Activated CD4-positive, alpha-beta T cell treated with anti-CD3 and anti-CD28 coated beads for 36 hours (primary cell): ENCODE measurements at regions not wholly inside any gene's neighbourhood (a gene's known extent, or its start where the extent isn't known, plus 50 kb on each side); places are given as distances from the start of the nearest gene placed in this dataset.

Experiments used
- ATAC-seq: fragments of 200-7000 bp; cut with Tn5 transposase; one replicate; pipeline ENCODE4 v1.10.0; 2021; ENCODE audit warnings: mild to moderate bottlenecking, moderate library complexity
- CTCF ChIA-PET: fragments of 350-600 bp; sonication (Branson Sonifier 250); formaldehyde crosslinking; loops from one replicate; lab custom pipeline; 2021; ENCODE audit warnings: antibody characterized with exemption; lab: Charles Lee
- POLR2A ChIA-PET: fragments of 350-600 bp; sonication (Branson Sonifier 250); formaldehyde crosslinking; loops from one replicate; lab custom pipeline; 2021; ENCODE audit warnings: antibody characterized with exemption, inconsistent platforms; lab: Charles Lee
- DNase-seq: peaks from one replicate; pipeline ENCODE4 v3.0.0-alpha.2; 2020
- H3K27ac Mint-ChIP-seq: one replicate; pipeline ENCODE4 v1.8.0; 2021; ENCODE audit warnings: mixed read lengths
- H3K27me3 Mint-ChIP-seq: one replicate; pipeline ENCODE4 v1.8.0; 2021; ENCODE audit warnings: mixed read lengths
- H3K36me3 Mint-ChIP-seq: one replicate; pipeline ENCODE4 v1.8.0; 2021; ENCODE audit warnings: low read depth, mixed read lengths
- H3K4me1 Mint-ChIP-seq: one replicate; pipeline ENCODE4 v1.8.0; 2021; ENCODE audit warnings: mixed read lengths
- H3K4me3 Mint-ChIP-seq: one replicate; pipeline ENCODE4 v1.8.0; 2021; ENCODE audit warnings: mild to moderate bottlenecking, moderate library complexity, mixed read lengths
- H3K9me3 Mint-ChIP-seq: one replicate; pipeline ENCODE4 v1.8.0; 2021; ENCODE audit warnings: low read depth, mixed read lengths
- intact Hi-C, 2 experiments: fragments of 100-400 bp; cut with DNase I in 1 of 2; cut with micrococcal nuclease in 1 of 2; formaldehyde crosslinking; loops; one replicate each; pipeline versions ENCODE4 v1.14.2 to v1.15.1; 2022 to 2024; cut with DNase I, micrococcal nuclease

GRCh38 chr2:175829741-175830140 is 172.3 kb downstream of the LNPK start:
- ATAC-seq (no peak), DNase-seq (no peak)
- intact Hi-C loops = no loop called here
- H3K27me3 Mint-ChIP-seq = peaks cover 3% of the 10 kb centered on the region
- no peaks in the 10 kb centered on the region for H3K9me3 Mint-ChIP-seq
- H3K36me3 Mint-ChIP-seq = no peaks in the 10 kb centered on the region
- CTCF ChIA-PET = no interaction called here
- no peaks in the 10 kb centered on the region for H3K4me1 Mint-ChIP-seq
- POLR2A ChIA-PET = no interaction called here
- H3K4me3 Mint-ChIP-seq = no peak overlapping the region
- H3K27ac Mint-ChIP-seq = no peak overlapping the region

GRCh38 chr2:175827856-175828255 is 174.2 kb downstream of the LNPK start:
- Mint-ChIP-seq H3K4me1 (no peaks in the 10 kb centered on the region), H3K9me3 (no peaks in the 10 kb centered on the region)
- intact Hi-C loops = no loop called here

GRCh38 chr2:175824243-175824642 is 177.8 kb downstream of the LNPK start:
- Mint-ChIP-seq H3K9me3 (no peaks in the 10 kb centered on the region), H3K36me3 (no peaks in the 10 kb centered on the region), H3K27me3 (peaks cover 12% of the 10 kb centered on the region), H3K4me3 (no peak overlapping the region), H3K27ac (no peak overlapping the region), H3K4me1 (no peaks in the 10 kb centered on the region)
- POLR2A ChIA-PET = no interaction called here
- no peak for DNase-seq
- intact Hi-C loops = no loop called here
- no peak for ATAC-seq
- CTCF ChIA-PET = interaction anchor here (0.7 kb wide), 1 partner anchor 631 kb away, joined by 3 read pairs; no protein-coding TSS in a partner anchor

More at GRCh38 chr2:175827856-175828255, 174.2 kb downstream of the LNPK start:
- Mint-ChIP-seq H3K4me3 (no peak overlapping the region), H3K27ac (no peak overlapping the region), H3K27me3 (peaks cover 7% of the 10 kb centered on the region), H3K36me3 (no peaks in the 10 kb centered on the region)
- ATAC-seq (no peak), DNase-seq (no peak)
- POLR2A ChIA-PET = no interaction called here
- CTCF ChIA-PET = no interaction called here

- Mint-ChIP-seq H3K4me3 (no peak overlapping the region), H3K36me3 (no peaks in the 10 kb centered on the region), H3K27ac (no peak overlapping the region), H3K27me3 (peaks cover 13% of the 10 kb centered on the region), H3K4me1 (no peaks in the 10 kb centered on the region), H3K9me3 (no peaks in the 10 kb centered on the region)
- no peak for ATAC-seq
- CTCF ChIA-PET = interaction anchor here (0.7 kb wide), 1 partner anchor 631 kb away, joined by 3 read pairs; no protein-coding TSS in a partner anchor
- intact Hi-C loops = no loop called here
- DNase-seq = no peak
- POLR2A ChIA-PET = no interaction called here
Measured at GRCh38 chr2:175823707-175824073, 178.4 kb downstream of the LNPK start.

GRCh38 chr2:175823002-175823706 is 178.9 kb downstream of the LNPK start:
- H3K27ac Mint-ChIP-seq = no peak overlapping the region
- ATAC-seq = no peak

GRCh38 chr2:175817221-175817620 is 184.8 kb downstream of the LNPK start:
- ChIA-PET POLR2A (no interaction called here), CTCF (no interaction called here)
- H3K27ac Mint-ChIP-seq = no peak overlapping the region
- intact Hi-C loops = no loop called here
- H3K4me1 Mint-ChIP-seq = no peaks in the 10 kb centered on the region
- no peaks in the 10 kb centered on the region for H3K36me3 Mint-ChIP-seq
- H3K4me3 Mint-ChIP-seq = no peak overlapping the region
- no peak for ATAC-seq
- peaks cover 8% of the 10 kb centered on the region for H3K27me3 Mint-ChIP-seq
- DNase-seq = no peak
- peaks cover 3% of the 10 kb centered on the region for H3K9me3 Mint-ChIP-seq

More at GRCh38 chr2:175823002-175823706, 178.9 kb downstream of the LNPK start:
- Mint-ChIP-seq H3K4me3 (no peak overlapping the region), H3K36me3 (no peaks in the 10 kb centered on the region), H3K9me3 (no peaks in the 10 kb centered on the region), H3K4me1 (no peaks in the 10 kb centered on the region), H3K27me3 (peaks cover 13% of the 10 kb centered on the region)
- ChIA-PET CTCF (interaction anchor here (0.6 kb wide), 1 partner anchor 371 kb away, joined by 4 read pairs; no protein-coding TSS in a partner anchor), POLR2A (no interaction called here)
- no peak for DNase-seq
- intact Hi-C loops = no loop called here

- H3K36me3 Mint-ChIP-seq = no peaks in the 10 kb centered on the region
- CTCF ChIA-PET = interaction anchor here (0.6 kb wide), 1 partner anchor 11 kb away, joined by 4 read pairs; no protein-coding TSS in a partner anchor
Measured at GRCh38 chr2:175815537-175815936, 186.5 kb downstream of the LNPK start.

GRCh38 chr2:175811971-175812370 is 190.1 kb downstream of the LNPK start:
- DNase-seq (no peak), ATAC-seq (no peak)
- POLR2A ChIA-PET = no interaction called here
- no peaks in the 10 kb centered on the region for H3K4me1 Mint-ChIP-seq
- peaks cover 8% of the 10 kb centered on the region for H3K27me3 Mint-ChIP-seq
- CTCF ChIA-PET = interaction anchor here (0.8 kb wide), 1 partner anchor 8 kb away, joined by 3 read pairs; no protein-coding TSS in a partner anchor
- H3K4me3 Mint-ChIP-seq = no peak overlapping the region
- peaks cover 3% of the 10 kb centered on the region for H3K9me3 Mint-ChIP-seq
- no peak overlapping the region for H3K27ac Mint-ChIP-seq
- intact Hi-C loops = no loop called here
- H3K36me3 Mint-ChIP-seq = no peaks in the 10 kb centered on the region

More at GRCh38 chr2:175815537-175815936, 186.5 kb downstream of the LNPK start:
- no peak for ATAC-seq
- DNase-seq = no peak
- Mint-ChIP-seq H3K4me3 (no peak overlapping the region), H3K4me1 (no peaks in the 10 kb centered on the region), H3K9me3 (peaks cover 3% of the 10 kb centered on the region), H3K27ac (no peak overlapping the region), H3K27me3 (peaks cover 5% of the 10 kb centered on the region)
- POLR2A ChIA-PET = no interaction called here
- intact Hi-C loops = no loop called here

GRCh38 chr2:175808858-175809257 is 193.2 kb downstream of the LNPK start:
- Mint-ChIP-seq H3K4me3 (no peak overlapping the region), H3K27me3 (peaks cover 12% of the 10 kb centered on the region), H3K36me3 (no peaks in the 10 kb centered on the region), H3K4me1 (no peaks in the 10 kb centered on the region), H3K9me3 (no peaks in the 10 kb centered on the region), H3K27ac (no peak overlapping the region)
- ChIA-PET CTCF (no interaction called here), POLR2A (no interaction called here)
- intact Hi-C loops = no loop called here
- ATAC-seq = no peak
- no peak for DNase-seq

- DNase-seq = no peak
- peaks cover 12% of the 10 kb centered on the region for H3K27me3 Mint-ChIP-seq
- no peaks in the 10 kb centered on the region for H3K36me3 Mint-ChIP-seq
- ATAC-seq = no peak
- no peak overlapping the region for H3K4me3 Mint-ChIP-seq
- no peaks in the 10 kb centered on the region for H3K4me1 Mint-ChIP-seq
- ChIA-PET POLR2A (no interaction called here), CTCF (no interaction called here)
- H3K9me3 Mint-ChIP-seq = no peaks in the 10 kb centered on the region
- H3K27ac Mint-ChIP-seq = no peak overlapping the region
- intact Hi-C loops = no loop called here
Measured at GRCh38 chr2:175808078-175808477, 194.0 kb downstream of the LNPK start.

GRCh38 chr2:175807031-175807873 is 194.8 kb downstream of the LNPK start:
- peaks cover 12% of the 10 kb centered on the region for H3K27me3 Mint-ChIP-seq
- intact Hi-C loops = no loop called here
- no peaks in the 10 kb centered on the region for H3K36me3 Mint-ChIP-seq
- H3K4me1 Mint-ChIP-seq = no peaks in the 10 kb centered on the region
- no peak for ATAC-seq
- no peak overlapping the region for H3K4me3 Mint-ChIP-seq
- ChIA-PET POLR2A (no interaction called here), CTCF (interaction anchor here (0.9 kb wide), 1 partner anchor 117 kb away, joined by 3 read pairs; no protein-coding TSS in a partner anchor)
- H3K9me3 Mint-ChIP-seq = no peaks in the 10 kb centered on the region
- H3K27ac Mint-ChIP-seq = no peak overlapping the region
- DNase-seq = no peak
